GM23338 (cell line): ENCODE measurements at regions not wholly inside any gene's neighbourhood (a gene's known extent, or its start where the extent isn't known, plus 50 kb on each side); places are given as distances from the start of the nearest gene placed in this dataset.

ENCODE experiments used
- CREB1 ChIP-seq: fragments of 250-450 bp; sonication (Bioruptor Pico); IDR thresholded peaks from 2 replicates; pipeline ENCODE4 v1.5.0; 2020; ENCODE audit warnings: low read depth, mild to moderate bottlenecking, moderate library complexity
- EZH2 ChIP-seq: fragments of 200-600 bp; sonication (generic); IDR thresholded peaks from one replicate; pipeline ENCODE4 v1.8.0; 2017; ENCODE audit warnings: antibody characterized with exemption, mild to moderate bottlenecking, low read depth; ENCODE audit not compliant: unreplicated experiment
- EZH2phosphoT487 ChIP-seq: fragments of 200-600 bp; sonication (generic); IDR thresholded peaks from one replicate; pipeline ENCODE4 v1.8.1; 2018; ENCODE audit warnings: antibody characterized with exemption; ENCODE audit not compliant: unreplicated experiment
- JUNB ChIP-seq: IDR thresholded peaks from one replicate; pipeline ENCODE4 v1.6.1; 2016; ENCODE audit warnings: antibody characterized with exemption; ENCODE audit not compliant: unreplicated experiment
- POLR2AphosphoS5 ChIP-seq: IDR thresholded peaks from 2 replicates; pipeline ENCODE4 v1.6.1; 2016; ENCODE audit warnings: antibody characterized with exemption, low read depth
- ZNF114 ChIP-seq: fragments of 250-450 bp; sonication (Bioruptor Pico); IDR thresholded peaks from 2 replicates; pipeline ENCODE4 v1.5.0; 2020; ENCODE audit warnings: mild to moderate bottlenecking, moderate library complexity
- TF ChIP-seq, protein P1 (sequence below): IDR thresholded peaks from one replicate; pipeline ENCODE4 v1.6.1; 2018; ENCODE audit warnings: antibody characterized with exemption; ENCODE audit not compliant: unreplicated experiment
- TF ChIP-seq, protein P2 (sequence below), 2 experiments: fragments of 200-600 bp in 1 of 2; sonication (generic) in 1 of 2; conservative IDR thresholded peaks; 2 replicates each; pipeline versions ENCODE4 v1.5.1 to v1.6.1; 2016 to 2017; ENCODE audit warnings: antibody characterized with exemption in 2 of 2, low read depth in 2 of 2, mild to moderate bottlenecking in 2 of 2, moderate library complexity in 1 of 2
- TF ChIP-seq, protein P3 (sequence below): fragments of 250-450 bp; sonication (Bioruptor Pico); IDR thresholded peaks from 2 replicates; pipeline ENCODE4 v1.5.0; 2020; ENCODE audit warnings: mild to moderate bottlenecking, moderate library complexity

DNA sequence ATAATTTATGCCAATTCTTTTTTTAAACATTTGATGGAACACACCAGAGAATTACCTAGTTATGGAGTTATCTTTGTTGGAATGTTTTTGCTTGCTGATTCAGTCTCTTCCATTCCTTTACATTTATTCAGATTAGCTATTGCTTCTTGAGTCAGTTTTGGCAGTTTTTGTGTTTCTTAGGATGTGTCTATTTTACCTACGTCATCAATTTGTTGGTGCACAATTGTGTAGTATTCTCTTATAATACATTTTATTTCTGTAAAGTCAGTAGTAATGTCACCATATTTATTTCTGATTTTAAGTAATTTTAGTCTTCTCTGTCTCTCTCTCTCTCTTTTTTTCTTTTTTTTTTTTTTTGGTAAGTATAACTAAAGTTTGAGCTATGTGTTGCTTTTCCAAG is 929.5 kb upstream of the RAG2 start:
- TF ChIP-seq, protein P1, sequence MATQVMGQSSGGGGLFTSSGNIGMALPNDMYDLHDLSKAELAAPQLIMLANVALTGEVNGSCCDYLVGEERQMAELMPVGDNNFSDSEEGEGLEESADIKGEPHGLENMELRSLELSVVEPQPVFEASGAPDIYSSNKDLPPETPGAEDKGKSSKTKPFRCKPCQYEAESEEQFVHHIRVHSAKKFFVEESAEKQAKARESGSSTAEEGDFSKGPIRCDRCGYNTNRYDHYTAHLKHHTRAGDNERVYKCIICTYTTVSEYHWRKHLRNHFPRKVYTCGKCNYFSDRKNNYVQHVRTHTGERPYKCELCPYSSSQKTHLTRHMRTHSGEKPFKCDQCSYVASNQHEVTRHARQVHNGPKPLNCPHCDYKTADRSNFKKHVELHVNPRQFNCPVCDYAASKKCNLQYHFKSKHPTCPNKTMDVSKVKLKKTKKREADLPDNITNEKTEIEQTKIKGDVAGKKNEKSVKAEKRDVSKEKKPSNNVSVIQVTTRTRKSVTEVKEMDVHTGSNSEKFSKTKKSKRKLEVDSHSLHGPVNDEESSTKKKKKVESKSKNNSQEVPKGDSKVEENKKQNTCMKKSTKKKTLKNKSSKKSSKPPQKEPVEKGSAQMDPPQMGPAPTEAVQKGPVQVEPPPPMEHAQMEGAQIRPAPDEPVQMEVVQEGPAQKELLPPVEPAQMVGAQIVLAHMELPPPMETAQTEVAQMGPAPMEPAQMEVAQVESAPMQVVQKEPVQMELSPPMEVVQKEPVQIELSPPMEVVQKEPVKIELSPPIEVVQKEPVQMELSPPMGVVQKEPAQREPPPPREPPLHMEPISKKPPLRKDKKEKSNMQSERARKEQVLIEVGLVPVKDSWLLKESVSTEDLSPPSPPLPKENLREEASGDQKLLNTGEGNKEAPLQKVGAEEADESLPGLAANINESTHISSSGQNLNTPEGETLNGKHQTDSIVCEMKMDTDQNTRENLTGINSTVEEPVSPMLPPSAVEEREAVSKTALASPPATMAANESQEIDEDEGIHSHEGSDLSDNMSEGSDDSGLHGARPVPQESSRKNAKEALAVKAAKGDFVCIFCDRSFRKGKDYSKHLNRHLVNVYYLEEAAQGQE: no peak
- TF ChIP-seq, protein P2, sequence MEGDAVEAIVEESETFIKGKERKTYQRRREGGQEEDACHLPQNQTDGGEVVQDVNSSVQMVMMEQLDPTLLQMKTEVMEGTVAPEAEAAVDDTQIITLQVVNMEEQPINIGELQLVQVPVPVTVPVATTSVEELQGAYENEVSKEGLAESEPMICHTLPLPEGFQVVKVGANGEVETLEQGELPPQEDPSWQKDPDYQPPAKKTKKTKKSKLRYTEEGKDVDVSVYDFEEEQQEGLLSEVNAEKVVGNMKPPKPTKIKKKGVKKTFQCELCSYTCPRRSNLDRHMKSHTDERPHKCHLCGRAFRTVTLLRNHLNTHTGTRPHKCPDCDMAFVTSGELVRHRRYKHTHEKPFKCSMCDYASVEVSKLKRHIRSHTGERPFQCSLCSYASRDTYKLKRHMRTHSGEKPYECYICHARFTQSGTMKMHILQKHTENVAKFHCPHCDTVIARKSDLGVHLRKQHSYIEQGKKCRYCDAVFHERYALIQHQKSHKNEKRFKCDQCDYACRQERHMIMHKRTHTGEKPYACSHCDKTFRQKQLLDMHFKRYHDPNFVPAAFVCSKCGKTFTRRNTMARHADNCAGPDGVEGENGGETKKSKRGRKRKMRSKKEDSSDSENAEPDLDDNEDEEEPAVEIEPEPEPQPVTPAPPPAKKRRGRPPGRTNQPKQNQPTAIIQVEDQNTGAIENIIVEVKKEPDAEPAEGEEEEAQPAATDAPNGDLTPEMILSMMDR (conservative IDR thresholded peaks at IDR 0.05; ENCODE audit: low read depth in 2 of 2): no peak
- no peak for TF ChIP-seq EZH2
- no peak for TF ChIP-seq EZH2phosphoT487
- no peak for TF ChIP-seq JUNB
- no peak for TF ChIP-seq CREB1 (CRISPR knock-in tag)
- no peak for TF ChIP-seq POLR2AphosphoS5
- TF ChIP-seq ZNF114 (CRISPR knock-in tag): no peak
- TF ChIP-seq, protein P3, sequence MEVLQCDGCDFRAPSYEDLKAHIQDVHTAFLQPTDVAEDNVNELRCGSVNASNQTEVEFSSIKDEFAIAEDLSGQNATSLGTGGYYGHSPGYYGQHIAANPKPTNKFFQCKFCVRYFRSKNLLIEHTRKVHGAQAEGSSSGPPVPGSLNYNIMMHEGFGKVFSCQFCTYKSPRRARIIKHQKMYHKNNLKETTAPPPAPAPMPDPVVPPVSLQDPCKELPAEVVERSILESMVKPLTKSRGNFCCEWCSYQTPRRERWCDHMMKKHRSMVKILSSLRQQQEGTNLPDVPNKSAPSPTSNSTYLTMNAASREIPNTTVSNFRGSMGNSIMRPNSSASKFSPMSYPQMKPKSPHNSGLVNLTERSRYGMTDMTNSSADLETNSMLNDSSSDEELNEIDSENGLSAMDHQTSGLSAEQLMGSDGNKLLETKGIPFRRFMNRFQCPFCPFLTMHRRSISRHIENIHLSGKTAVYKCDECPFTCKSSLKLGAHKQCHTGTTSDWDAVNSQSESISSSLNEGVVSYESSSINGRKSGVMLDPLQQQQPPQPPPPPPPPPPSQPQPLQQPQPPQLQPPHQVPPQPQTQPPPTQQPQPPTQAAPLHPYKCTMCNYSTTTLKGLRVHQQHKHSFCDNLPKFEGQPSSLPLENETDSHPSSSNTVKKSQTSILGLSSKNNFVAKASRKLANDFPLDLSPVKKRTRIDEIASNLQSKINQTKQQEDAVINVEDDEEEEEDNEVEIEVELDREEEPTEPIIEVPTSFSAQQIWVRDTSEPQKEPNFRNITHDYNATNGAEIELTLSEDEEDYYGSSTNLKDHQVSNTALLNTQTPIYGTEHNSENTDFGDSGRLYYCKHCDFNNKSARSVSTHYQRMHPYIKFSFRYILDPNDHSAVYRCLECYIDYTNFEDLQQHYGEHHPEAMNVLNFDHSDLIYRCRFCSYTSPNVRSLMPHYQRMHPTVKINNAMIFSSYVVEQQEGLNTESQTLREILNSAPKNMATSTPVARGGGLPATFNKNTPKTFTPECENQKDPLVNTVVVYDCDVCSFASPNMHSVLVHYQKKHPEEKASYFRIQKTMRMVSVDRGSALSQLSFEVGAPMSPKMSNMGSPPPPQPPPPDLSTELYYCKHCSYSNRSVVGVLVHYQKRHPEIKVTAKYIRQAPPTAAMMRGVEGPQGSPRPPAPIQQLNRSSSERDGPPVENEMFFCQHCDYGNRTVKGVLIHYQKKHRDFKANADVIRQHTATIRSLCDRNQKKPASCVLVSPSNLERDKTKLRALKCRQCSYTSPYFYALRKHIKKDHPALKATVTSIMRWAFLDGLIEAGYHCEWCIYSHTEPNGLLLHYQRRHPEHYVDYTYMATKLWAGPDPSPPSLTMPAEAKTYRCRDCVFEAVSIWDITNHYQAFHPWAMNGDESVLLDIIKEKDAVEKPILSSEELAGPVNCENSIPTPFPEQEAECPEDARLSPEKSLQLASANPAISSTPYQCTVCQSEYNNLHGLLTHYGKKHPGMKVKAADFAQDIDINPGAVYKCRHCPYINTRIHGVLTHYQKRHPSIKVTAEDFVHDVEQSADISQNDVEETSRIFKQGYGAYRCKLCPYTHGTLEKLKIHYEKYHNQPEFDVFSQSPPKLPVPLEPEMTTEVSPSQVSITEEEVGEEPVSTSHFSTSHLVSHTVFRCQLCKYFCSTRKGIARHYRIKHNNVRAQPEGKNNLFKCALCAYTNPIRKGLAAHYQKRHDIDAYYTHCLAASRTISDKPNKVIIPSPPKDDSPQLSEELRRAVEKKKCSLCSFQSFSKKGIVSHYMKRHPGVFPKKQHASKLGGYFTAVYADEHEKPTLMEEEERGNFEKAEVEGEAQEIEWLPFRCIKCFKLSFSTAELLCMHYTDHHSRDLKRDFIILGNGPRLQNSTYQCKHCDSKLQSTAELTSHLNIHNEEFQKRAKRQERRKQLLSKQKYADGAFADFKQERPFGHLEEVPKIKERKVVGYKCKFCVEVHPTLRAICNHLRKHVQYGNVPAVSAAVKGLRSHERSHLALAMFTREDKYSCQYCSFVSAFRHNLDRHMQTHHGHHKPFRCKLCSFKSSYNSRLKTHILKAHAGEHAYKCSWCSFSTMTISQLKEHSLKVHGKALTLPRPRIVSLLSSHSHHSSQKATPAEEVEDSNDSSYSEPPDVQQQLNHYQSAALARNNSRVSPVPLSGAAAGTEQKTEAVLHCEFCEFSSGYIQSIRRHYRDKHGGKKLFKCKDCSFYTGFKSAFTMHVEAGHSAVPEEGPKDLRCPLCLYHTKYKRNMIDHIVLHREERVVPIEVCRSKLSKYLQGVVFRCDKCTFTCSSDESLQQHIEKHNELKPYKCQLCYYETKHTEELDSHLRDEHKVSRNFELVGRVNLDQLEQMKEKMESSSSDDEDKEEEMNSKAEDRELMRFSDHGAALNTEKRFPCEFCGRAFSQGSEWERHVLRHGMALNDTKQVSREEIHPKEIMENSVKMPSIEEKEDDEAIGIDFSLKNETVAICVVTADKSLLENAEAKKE (CRISPR knock-in tag): no peak
